GM12878 (cell line): ENCODE measurements at regions not wholly inside any gene's neighbourhood (a gene's known extent, or its start where the extent isn't known, plus 50 kb on each side); places are given as distances from the start of the nearest gene placed in this dataset.

Experiments used
- ATAC-seq: fragments of 200-7000 bp; cut with Tn5 transposase; 3 replicates; pipeline ENCODE4 v1.9.1; 2020; ENCODE audit warnings: mild to moderate bottlenecking, moderate library complexity
- BruUV-seq: library from RNA; stranded (reverse); fragments of 400-500 nt; replicated peaks from 2 replicates; lab custom pipeline; 2021; lab: Mats Ljungman, UMichigan
- CTCF ChIA-PET: fragments of 300-600 bp; sonication (Branson Sonifier 250); formaldehyde crosslinking; extraction: SDS; loops from one replicate; lab custom pipeline; 2021; ENCODE audit warnings: inconsistent platforms; lab: Yijun Ruan, JAX
- POLR2A ChIA-PET: fragments of 350-600 bp; formaldehyde crosslinking; extraction: SDS; loops from one replicate; lab custom pipeline; 2021; ENCODE audit warnings: inconsistent platforms; lab: Charles Lee
- RAD21 ChIA-PET: fragments of 300-600 bp; sonication (Branson Sonifier 250); formaldehyde crosslinking; loops from one replicate; lab custom pipeline; 2023; ENCODE audit warnings: antibody characterized with exemption; ENCODE audit not compliant: unreplicated experiment; lab: Charles Lee
- SMC1A ChIA-PET: fragments of 300-600 bp; sonication (Branson Sonifier 250); formaldehyde crosslinking; loops from one replicate; lab custom pipeline; 2023; ENCODE audit not compliant: unreplicated experiment, uncharacterized antibody; lab: Charles Lee
- DNase-seq: peaks from one replicate; pipeline ENCODE4 v3.0.0-alpha.2; 2011; ENCODE audit warnings: low read depth, low spot score
- FAIRE-seq: peaks from 3 replicates; lab custom pipeline; 2011; peaks lifted over from hg19 to GRCh38; lab: Jason Lieb, UNC
- H2AFZ ChIP-seq: 2 replicates; pipeline ENCODE4 v1.6.0; 2011; ENCODE audit warnings: low read depth, low read length, control low read depth; ENCODE audit not compliant: control insufficient read depth
- H3K27ac ChIP-seq: 2 replicates; pipeline ENCODE4 v1.5.1; 2011; ENCODE audit warnings: control low read depth; ENCODE audit not compliant: control insufficient read depth, insufficient read depth
- H3K27me3 ChIP-seq, 2 experiments: replicated peaks in 1 of 2; 2 replicates each; pipeline versions ENCODE4 v1.6.0 to v1.6.1; 2011; ENCODE audit warnings: low read length in 1 of 2; ENCODE audit not compliant: control insufficient read depth in 2 of 2, insufficient read depth in 2 of 2
- H3K36me3 ChIP-seq, 2 experiments: 2 replicates each; pipeline ENCODE4 v1.5.1; 2011; ENCODE audit warnings: low read length in 1 of 2; ENCODE audit not compliant: control insufficient read depth in 2 of 2, insufficient read depth in 2 of 2
- H3K4me1 ChIP-seq: 2 replicates; pipeline ENCODE4 v1.6.1; 2011; ENCODE audit warnings: mild to moderate bottlenecking, low read length, moderate library complexity, mixed read lengths; ENCODE audit not compliant: control insufficient read depth, insufficient read depth
- H3K4me2 ChIP-seq: 2 replicates; pipeline ENCODE4 v1.6.0; 2011; ENCODE audit warnings: control low read depth; ENCODE audit not compliant: control insufficient read depth, insufficient read depth
- H3K4me3 ChIP-seq: fragments of 200-600 bp; sonication (generic); 2 replicates; pipeline ENCODE4 v1.5.1; 2016
- H3K79me2 ChIP-seq: 2 replicates; pipeline ENCODE4 v1.6.0; 2011; ENCODE audit warnings: low read length; ENCODE audit not compliant: control insufficient read depth, insufficient read depth
- H3K9ac ChIP-seq: 2 replicates; pipeline ENCODE4 v1.8.0; 2011; ENCODE audit warnings: low read length, control low read depth, mixed read lengths; ENCODE audit not compliant: control insufficient read depth, insufficient read depth
- H3K9me3 ChIP-seq: replicated peaks from 3 replicates; pipeline ENCODE4 v1.5.1; 2011; ENCODE audit warnings: mild to moderate bottlenecking, low read length; ENCODE audit not compliant: control insufficient read depth, insufficient read depth
- H4K20me1 ChIP-seq: 2 replicates; pipeline ENCODE4 v1.6.0; 2011; ENCODE audit not compliant: control insufficient read depth, insufficient read depth
- BHLHE40 ChIP-seq, 2 experiments: fragments of 450-650 bp in 1 of 2; IDR thresholded peaks; 2 replicates each; pipeline ENCODE4 v1.6.1; 2011 to 2017; ENCODE audit warnings: low read depth in 2 of 2, borderline replicate concordance in 1 of 2, improper control_type of control experiment in 1 of 2, low read length in 1 of 2, mild to moderate bottlenecking in 1 of 2
- NFYA ChIP-seq: IDR thresholded peaks from 2 replicates; pipeline ENCODE4 v1.6.1; 2011; ENCODE audit warnings: low read depth, mild to moderate bottlenecking, low read length, improper control_type of control experiment, borderline replicate concordance
- SPI1 ChIP-seq: IDR thresholded peaks from 2 replicates; pipeline ENCODE4 v1.6.1; 2011; ENCODE audit warnings: low read depth, mild to moderate bottlenecking, low read length, moderate library complexity, borderline replicate concordance; ENCODE audit not compliant: insufficient read depth
- TAF1 ChIP-seq: IDR thresholded peaks from 2 replicates; pipeline ENCODE4 v1.6.1; 2011; ENCODE audit warnings: mild to moderate bottlenecking, low read depth, low read length, borderline replicate concordance
- WGBS: methylation state at CpG from one replicate; pipeline ENCODE4 v1.1.6; 2016; ENCODE audit warnings: low lambda C conversion rate; ENCODE audit not compliant: insufficient replicate concordance, insufficient coverage; ENCODE audit errors: missing lambda C conversion rate; 5-methylcytosine and 5-hydroxymethylcytosine counted together
- in situ Hi-C: fragments of 300-500 bp; cut with MboI; formaldehyde crosslinking; loops from 9 replicates; pipeline ENCODE4 v1.14.3; 2018; ENCODE audit warnings: mixed read lengths
- intact Hi-C: fragments of 100-400 bp; cut with micrococcal nuclease; formaldehyde crosslinking; loops from one replicate; pipeline ENCODE4 v1.14.2; 2022; ENCODE audit not compliant: unreplicated experiment
- TF ChIP-seq, protein P1 (sequence below): IDR thresholded peaks from 2 replicates; pipeline ENCODE4 v1.6.1; 2011; ENCODE audit warnings: low read depth, mild to moderate bottlenecking, low read length, moderate library complexity, borderline replicate concordance; ENCODE audit errors: extremely low read depth
- TF ChIP-seq, protein P2 (sequence below): fragments of 450-650 bp; IDR thresholded peaks from 2 replicates; pipeline ENCODE4 v1.6.1; 2018; ENCODE audit warnings: mild to moderate bottlenecking, low read depth, moderate library complexity; ENCODE audit not compliant: partially characterized antibody

DNA sequence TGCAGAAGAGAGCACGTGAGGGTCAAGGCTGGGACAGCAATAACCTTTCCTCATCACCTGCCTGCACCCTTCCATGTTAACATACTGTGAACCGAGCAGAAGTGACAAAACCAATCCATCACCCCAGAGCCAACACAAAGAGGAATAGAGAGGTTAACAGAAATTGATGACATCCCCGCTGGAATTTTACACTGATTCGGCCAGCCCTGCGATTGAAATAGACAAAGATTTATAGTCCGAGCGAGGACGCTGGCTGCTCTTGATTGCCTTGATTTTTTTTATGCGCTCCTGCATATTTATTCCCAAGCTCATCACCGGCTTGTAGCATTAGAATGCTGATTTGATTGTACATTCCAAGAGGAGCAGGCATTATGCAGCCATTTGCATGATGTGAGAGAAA is 729.7 kb downstream of the BCL11B start (continued):
- TF ChIP-seq, protein P1, sequence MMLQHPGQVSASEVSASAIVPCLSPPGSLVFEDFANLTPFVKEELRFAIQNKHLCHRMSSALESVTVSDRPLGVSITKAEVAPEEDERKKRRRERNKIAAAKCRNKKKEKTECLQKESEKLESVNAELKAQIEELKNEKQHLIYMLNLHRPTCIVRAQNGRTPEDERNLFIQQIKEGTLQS, result no peak

DNA sequence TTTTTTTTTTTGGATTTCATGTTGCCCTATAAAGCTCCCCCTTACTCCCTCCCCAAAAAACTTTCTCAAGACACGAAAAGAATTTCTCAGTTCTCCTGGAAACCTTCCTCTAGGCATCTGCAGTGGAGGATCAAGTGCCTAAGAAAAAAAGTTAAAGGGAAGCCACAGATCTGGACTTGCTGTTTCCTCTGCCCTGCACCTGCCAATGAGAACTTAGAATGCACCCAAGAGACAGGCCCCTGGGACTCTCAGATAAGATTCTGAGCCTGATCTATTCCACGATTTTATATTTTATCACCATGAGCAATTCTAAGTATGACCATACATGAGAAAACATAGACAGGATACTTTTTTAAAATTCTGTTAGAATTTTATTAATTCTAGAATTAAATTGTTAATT is 728.9 kb downstream of the BCL11B start:
- Histone ChIP-seq H3K27ac (no peak overlapping the region), H3K4me3 (no peak overlapping the region), H3K9ac (no peak overlapping the region), H3K4me1 (no peaks in the 10 kb centered on the region), H2AFZ (no peak overlapping the region), H3K4me2 (no peak overlapping the region), H3K27me3 (no peaks in the 10 kb centered on the region), H4K20me1 (no peaks in the 10 kb centered on the region), H3K79me2 (no peaks in the 10 kb centered on the region), H3K36me3 (no peaks in the 10 kb centered on the region), H3K9me3 (no peaks in the 10 kb centered on the region)
- intact Hi-C loops, result no loop called here
- ChIA-PET RAD21 (no interaction called here), CTCF (interaction anchor here (1.1 kb wide), 1 partner anchor 98 kb away, joined by 3 read pairs; no protein-coding TSS in a partner anchor), SMC1A (interaction anchor here (1.2 kb wide), 1 partner anchor 209 kb away, joined by 4 read pairs; no protein-coding TSS in a partner anchor), POLR2A (no interaction called here)
- no peak for DNase-seq
- WGBS, result 0% methylated on average over 2 of the region's 2 CpGs
- in situ Hi-C loops, result no loop called here
- TF ChIP-seq TAF1, result no peak
- no peak for TF ChIP-seq NFYA
- no peak for TF ChIP-seq SPI1
- no peak for TF ChIP-seq BHLHE40 (IDR thresholded peaks at IDR 0.05; ENCODE audit: borderline replicate concordance in 1 of 2, low read depth in 2 of 2, low read length in 1 of 2)
- TF ChIP-seq, protein P2, sequence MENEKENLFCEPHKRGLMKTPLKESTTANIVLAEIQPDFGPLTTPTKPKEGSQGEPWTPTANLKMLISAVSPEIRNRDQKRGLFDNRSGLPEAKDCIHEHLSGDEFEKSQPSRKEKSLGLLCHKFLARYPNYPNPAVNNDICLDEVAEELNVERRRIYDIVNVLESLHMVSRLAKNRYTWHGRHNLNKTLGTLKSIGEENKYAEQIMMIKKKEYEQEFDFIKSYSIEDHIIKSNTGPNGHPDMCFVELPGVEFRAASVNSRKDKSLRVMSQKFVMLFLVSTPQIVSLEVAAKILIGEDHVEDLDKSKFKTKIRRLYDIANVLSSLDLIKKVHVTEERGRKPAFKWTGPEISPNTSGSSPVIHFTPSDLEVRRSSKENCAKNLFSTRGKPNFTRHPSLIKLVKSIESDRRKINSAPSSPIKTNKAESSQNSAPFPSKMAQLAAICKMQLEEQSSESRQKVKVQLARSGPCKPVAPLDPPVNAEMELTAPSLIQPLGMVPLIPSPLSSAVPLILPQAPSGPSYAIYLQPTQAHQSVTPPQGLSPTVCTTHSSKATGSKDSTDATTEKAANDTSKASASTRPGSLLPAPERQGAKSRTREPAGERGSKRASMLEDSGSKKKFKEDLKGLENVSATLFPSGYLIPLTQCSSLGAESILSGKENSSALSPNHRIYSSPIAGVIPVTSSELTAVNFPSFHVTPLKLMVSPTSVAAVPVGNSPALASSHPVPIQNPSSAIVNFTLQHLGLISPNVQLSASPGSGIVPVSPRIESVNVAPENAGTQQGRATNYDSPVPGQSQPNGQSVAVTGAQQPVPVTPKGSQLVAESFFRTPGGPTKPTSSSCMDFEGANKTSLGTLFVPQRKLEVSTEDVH, result no peak
- no TSS peak for BruUV-seq
- ATAC-seq, result no peak
- no peak for FAIRE-seq
